HG03097 (cell line): ENCODE measurements at regions not wholly inside any gene's neighbourhood (a gene's known extent, or its start where the extent isn't known, plus 50 kb on each side); places are given as distances from the start of the nearest gene placed in this dataset.

Experiments used
- ATAC-seq: cut with Tn5 transposase; IDR thresholded peaks from one replicate; pipeline ENCODE4 v1.9.1; 2021; ENCODE audit not compliant: unreplicated experiment, low FRiP score

- no peak for ATAC-seq
Observed at GRCh38 chr2:58875436-58875835, 634.3 kb upstream of the FANCL start.

GRCh38 chr2:58871469-58872142, 630.5 kb upstream of the FANCL start:
- ATAC-seq, result no peak

- ATAC-seq, result no peak
Observed at GRCh38 chr2:58870704-58871103, 629.6 kb upstream of the FANCL start.

- ATAC-seq, result no peak
Observed at GRCh38 chr2:58866946-58867345, 625.8 kb upstream of the FANCL start.

GRCh38 chr2:58866527-58866926, 625.4 kb upstream of the FANCL start:
- ATAC-seq, result no peak

GRCh38 chr2:58866040-58866439, 624.9 kb upstream of the FANCL start:
- ATAC-seq, result no peak

- no peak for ATAC-seq
Observed at GRCh38 chr2:58865436-58865835, 624.3 kb upstream of the FANCL start.

GRCh38 chr2:58862244-58862643, 621.1 kb upstream of the FANCL start:
- ATAC-seq, result no peak

- ATAC-seq, result no peak
Observed at GRCh38 chr2:58860586-58860985, 619.5 kb upstream of the FANCL start.

- ATAC-seq, result no peak
Observed at GRCh38 chr2:58856100-58856499, 615.0 kb upstream of the FANCL start.

- ATAC-seq, result no peak
Observed at GRCh38 chr2:58853420-58853819, 612.3 kb upstream of the FANCL start.

- no peak for ATAC-seq
Observed at GRCh38 chr2:58852905-58853304, 611.8 kb upstream of the FANCL start.

- ATAC-seq, result no peak
Observed at GRCh38 chr2:58852243-58852642, 611.1 kb upstream of the FANCL start.

- no peak for ATAC-seq
Observed at GRCh38 chr2:58851598-58851997, 610.5 kb upstream of the FANCL start.

GRCh38 chr2:58845011-58845410, 603.9 kb upstream of the FANCL start:
- no peak for ATAC-seq

GRCh38 chr2:58842501-58843155, 601.5 kb upstream of the FANCL start:
- no peak for ATAC-seq

- no peak for ATAC-seq
Observed at GRCh38 chr2:58834404-58834803, 593.3 kb upstream of the FANCL start.

- ATAC-seq, result no peak
Observed at GRCh38 chr2:58826795-58827194, 585.7 kb upstream of the FANCL start.

- no peak for ATAC-seq
Observed at GRCh38 chr2:58812771-58813344, 571.7 kb upstream of the FANCL start.

GRCh38 chr2:58805126-58805525, 564.0 kb upstream of the FANCL start:
- ATAC-seq, result no peak

- ATAC-seq, result no peak
Observed at GRCh38 chr2:58803192-58803591, 562.1 kb upstream of the FANCL start.

GRCh38 chr2:58800881-58801280, 559.8 kb upstream of the FANCL start:
- no peak for ATAC-seq
